Activated T-cell treated with anti-CD3 and anti-CD28 coated beads, Interleukin-2, amount 50 U/mL, for 24 hours (primary cell): ENCODE measurements at regions not wholly inside any gene's neighbourhood (a gene's known extent, or its start where the extent isn't known, plus 50 kb on each side); places are given as distances from the start of the nearest gene placed in this dataset.
A peak's percentile ranks its signal among the peaks of the same experiment; 100 is the strongest.
"Not testable (repeated sequence)": the region's sequence is repeated elsewhere in the genome, so short reads cannot be mapped to it uniquely, and the experiment has no call there.

Source experiments
- DNase-seq: peaks from one replicate; pipeline ENCODE4 v3.0.0-alpha.2; 2020
- H3K27ac Mint-ChIP-seq: 2 replicates; pipeline ENCODE4 v1.8.0; 2020; ENCODE audit warnings: mild to moderate bottlenecking, mixed read lengths
- H3K27me3 Mint-ChIP-seq: 2 replicates; pipeline ENCODE4 v1.8.0; 2020; ENCODE audit warnings: mixed read lengths
- H3K36me3 Mint-ChIP-seq: 2 replicates; pipeline ENCODE4 v1.8.0; 2020; ENCODE audit warnings: low read depth, mixed read lengths
- H3K4me1 Mint-ChIP-seq: 2 replicates; pipeline ENCODE4 v1.8.0; 2020; ENCODE audit warnings: low read depth, mixed read lengths
- H3K4me3 Mint-ChIP-seq: 2 replicates; pipeline ENCODE4 v1.8.0; 2020; ENCODE audit warnings: mild to moderate bottlenecking, moderate library complexity, mixed read lengths
- H3K9me3 Mint-ChIP-seq: 2 replicates; pipeline ENCODE4 v1.8.0; 2020; ENCODE audit warnings: mixed read lengths

DNA sequence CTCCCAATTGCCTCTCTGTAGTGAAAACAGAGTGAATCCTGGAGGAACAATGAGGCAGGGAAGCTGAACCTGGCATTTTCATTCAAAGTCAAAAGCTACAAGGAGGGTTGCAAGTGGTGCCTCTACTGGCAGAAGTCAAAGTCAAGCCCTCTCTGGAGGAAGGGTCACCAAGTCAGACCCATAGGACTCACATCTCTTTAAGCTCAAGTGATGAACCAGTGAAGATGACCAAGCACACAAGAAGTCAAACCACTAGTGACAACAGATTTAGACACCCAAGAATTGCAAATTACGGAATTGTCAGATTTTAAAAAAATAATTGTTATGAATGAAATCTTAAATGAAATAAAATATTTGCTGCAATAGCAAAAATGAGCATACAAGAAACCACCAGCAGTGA lies 81.1 kb upstream of the ATP1B1 start:
- Mint-ChIP-seq H3K4me3 (no peak overlapping the region), H3K9me3 (no peaks in the 10 kb centered on the region), H3K4me1 (no peaks in the 10 kb centered on the region), H3K27me3 (peaks cover 8% of the 10 kb centered on the region), H3K36me3 (no peaks in the 10 kb centered on the region), H3K27ac (no peak overlapping the region)
- no peak for DNase-seq

DNA sequence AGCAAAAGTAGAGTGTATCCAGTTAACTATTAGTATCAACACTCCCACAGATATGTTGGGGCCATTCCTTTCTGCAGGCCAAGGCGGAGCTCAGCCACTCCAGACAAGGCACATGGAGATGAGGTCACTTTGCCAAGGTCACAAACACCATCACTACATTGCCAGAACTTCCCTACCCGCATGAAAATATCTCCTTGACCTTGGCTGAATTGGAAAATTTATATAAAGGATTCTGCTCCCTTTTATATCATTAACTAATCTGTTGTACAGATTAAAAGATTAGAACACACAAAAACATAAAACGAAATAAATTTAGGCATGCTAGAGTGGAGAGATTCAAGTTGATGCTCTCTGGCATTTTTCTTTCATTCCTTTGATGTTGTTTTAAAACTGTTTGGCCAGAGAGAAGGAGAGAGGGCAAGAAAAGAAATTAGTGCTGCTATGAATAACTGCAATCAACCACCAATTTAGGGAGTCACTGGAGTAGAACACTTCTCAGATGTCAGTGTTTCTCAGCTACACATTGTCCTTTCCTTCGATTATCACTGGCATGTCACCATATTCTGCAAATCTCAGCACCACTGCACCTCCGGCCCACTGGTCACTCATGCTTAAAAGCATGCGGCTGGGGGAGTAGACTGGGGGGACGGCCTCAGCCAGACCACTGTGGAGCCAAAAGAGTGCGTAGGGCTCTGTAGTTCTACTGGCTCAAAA lies 78.7 kb upstream of the ATP1B1 start:
- Mint-ChIP-seq H3K9me3 (no peaks in the 10 kb centered on the region), H3K27me3 (peaks cover 7% of the 10 kb centered on the region), H3K4me3 (no peak overlapping the region), H3K27ac (no peak overlapping the region), H3K36me3 (no peaks in the 10 kb centered on the region), H3K4me1 (no peaks in the 10 kb centered on the region)
- no peak for DNase-seq

DNA sequence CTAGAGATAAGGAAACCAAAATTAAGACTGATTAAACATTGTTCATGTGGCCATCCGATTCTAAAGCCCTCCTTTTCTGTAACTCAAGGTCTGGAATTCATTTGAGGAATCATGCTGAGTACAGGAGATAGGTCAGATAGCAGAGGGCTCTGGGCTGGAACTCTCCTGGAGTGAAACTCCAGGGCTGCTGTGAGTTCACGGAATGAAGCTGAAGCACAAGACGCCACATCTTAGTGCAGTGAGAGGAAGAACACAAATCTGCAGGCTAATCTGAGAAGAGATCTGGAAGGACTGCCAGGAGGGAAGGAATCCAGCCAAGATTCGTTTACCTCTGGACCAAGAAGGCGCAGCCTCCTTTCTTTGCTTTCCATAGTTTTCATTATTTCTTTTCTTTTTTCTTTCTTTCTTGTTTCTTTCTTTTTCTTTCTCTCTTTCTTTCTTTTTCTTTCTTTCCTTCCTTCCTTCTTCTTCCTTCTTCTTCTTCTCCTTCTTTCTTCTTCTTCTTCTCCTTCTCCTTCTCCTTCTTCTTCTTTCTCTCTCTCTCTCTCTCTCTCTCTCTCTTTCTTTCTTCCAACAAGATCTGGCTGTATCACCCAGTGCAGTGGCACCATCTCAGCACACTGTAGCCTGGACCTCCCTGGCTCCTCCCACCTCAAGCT lies 74.8 kb upstream of the ATP1B1 start:
- Mint-ChIP-seq H3K9me3 (peaks cover 7% of the 10 kb centered on the region), H3K4me3 (no peak overlapping the region), H3K36me3 (no peaks in the 10 kb centered on the region), H3K4me1 (no peaks in the 10 kb centered on the region), H3K27ac (no peak overlapping the region), H3K27me3 (peaks cover 3% of the 10 kb centered on the region)
- no peak for DNase-seq

DNA sequence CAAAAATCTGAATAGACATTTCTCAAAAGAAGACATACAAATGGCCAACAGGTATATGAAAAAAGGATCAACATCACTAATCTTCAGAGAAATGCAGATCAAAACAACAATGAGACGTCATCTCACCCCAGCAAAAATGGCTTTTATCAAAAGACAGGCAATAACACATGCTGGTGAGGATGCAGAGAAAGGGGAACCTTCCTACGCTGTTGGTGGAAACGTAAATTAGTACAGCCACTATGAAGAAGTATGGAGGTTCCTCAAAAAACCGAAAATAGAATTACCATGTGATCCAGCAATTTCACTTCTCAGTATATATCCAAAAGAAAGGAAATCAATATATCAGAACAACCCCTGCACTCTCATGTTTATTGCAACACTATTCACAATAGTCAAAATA lies 65.1 kb upstream of the ATP1B1 start:
- H3K4me3 Mint-ChIP-seq, result no peak overlapping the region
- H3K27ac Mint-ChIP-seq, result no peak overlapping the region
- no peak for DNase-seq
- H3K36me3 Mint-ChIP-seq, result no peaks in the 10 kb centered on the region
- peaks cover 35% of the 10 kb centered on the region for H3K4me1 Mint-ChIP-seq
- H3K27me3 Mint-ChIP-seq, result no peaks in the 10 kb centered on the region
- H3K9me3 Mint-ChIP-seq, result peaks cover 9% of the 10 kb centered on the region

DNA sequence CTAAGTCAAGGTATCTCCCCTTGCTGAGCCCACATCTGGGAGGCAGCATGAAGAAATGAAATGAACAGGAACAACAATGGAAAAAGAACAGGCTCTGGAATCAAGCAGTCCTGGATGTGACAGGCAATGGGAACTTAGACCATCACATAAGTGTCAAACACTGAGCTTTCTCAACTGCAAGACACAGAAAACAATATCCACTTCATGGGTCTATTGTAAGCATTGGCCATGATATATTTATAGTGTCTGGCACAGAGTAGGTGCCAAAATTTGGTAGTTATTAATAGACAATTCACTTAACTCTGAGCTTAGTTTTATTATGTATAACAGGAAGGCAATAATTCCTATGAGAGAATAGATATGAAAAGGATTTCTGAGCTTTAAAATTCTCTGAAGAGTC lies 64.1 kb upstream of the ATP1B1 start:
- peaks cover 45% of the 10 kb centered on the region for H3K4me1 Mint-ChIP-seq
- H3K27ac Mint-ChIP-seq, result no peak overlapping the region
- no peak overlapping the region for H3K4me3 Mint-ChIP-seq
- no peaks in the 10 kb centered on the region for H3K27me3 Mint-ChIP-seq
- no peaks in the 10 kb centered on the region for H3K36me3 Mint-ChIP-seq
- no peaks in the 10 kb centered on the region for H3K9me3 Mint-ChIP-seq
- DNase-seq, result no peak

DNA sequence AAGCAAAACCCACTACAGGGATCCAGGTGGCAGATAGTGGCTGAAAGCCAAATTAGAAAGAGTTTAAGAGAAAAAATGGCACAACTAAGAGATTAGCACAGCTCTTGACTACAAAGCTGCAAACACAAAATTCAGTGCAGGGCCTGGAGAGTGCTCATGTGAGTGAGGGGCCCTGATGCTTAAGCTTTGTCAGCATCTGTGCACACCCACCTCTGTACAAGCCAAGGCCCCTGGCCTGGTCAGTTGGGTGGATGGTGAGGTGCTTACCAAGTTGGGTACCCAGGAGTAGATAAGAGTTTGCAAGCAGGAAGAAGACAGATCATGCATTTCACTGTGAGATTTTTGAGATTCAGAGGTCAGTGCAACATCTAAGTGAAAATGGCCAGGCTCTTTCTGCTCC lies 62.7 kb upstream of the ATP1B1 start:
- no peak for DNase-seq
- peaks cover 60% of the 10 kb centered on the region for H3K4me1 Mint-ChIP-seq
- no peaks in the 10 kb centered on the region for H3K27me3 Mint-ChIP-seq
- no peaks in the 10 kb centered on the region for H3K36me3 Mint-ChIP-seq
- no peak overlapping the region for H3K27ac Mint-ChIP-seq
- H3K9me3 Mint-ChIP-seq, result no peaks in the 10 kb centered on the region
- H3K4me3 Mint-ChIP-seq, result no peak overlapping the region

DNA sequence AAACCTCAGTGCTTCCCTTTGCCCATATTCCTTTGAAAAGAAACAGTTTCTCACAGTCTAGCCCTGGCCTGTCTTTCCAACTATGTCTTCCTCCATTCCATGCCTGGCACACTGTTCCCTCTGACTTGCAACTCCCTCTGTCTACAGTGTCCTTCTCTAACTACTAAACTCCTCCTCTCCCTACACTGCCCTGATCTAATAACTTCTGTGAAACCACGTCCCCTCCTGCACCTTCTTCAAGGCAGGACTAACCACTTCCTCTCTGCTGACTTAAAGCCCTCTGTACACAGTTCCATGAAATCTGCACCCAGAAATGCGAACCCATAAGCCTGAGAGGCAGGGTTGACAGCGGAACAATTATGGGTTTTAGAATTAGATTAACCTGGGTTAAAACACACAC lies 62.2 kb upstream of the ATP1B1 start:
- no peak for DNase-seq
- H3K36me3 Mint-ChIP-seq, result no peaks in the 10 kb centered on the region
- peak overlapping the region; percentile 10 for H3K27ac Mint-ChIP-seq
- no peaks in the 10 kb centered on the region for H3K27me3 Mint-ChIP-seq
- H3K4me3 Mint-ChIP-seq, result peak overlapping the region; percentile 1
- H3K9me3 Mint-ChIP-seq, result no peaks in the 10 kb centered on the region
- peaks cover 65% of the 10 kb centered on the region for H3K4me1 Mint-ChIP-seq

DNA sequence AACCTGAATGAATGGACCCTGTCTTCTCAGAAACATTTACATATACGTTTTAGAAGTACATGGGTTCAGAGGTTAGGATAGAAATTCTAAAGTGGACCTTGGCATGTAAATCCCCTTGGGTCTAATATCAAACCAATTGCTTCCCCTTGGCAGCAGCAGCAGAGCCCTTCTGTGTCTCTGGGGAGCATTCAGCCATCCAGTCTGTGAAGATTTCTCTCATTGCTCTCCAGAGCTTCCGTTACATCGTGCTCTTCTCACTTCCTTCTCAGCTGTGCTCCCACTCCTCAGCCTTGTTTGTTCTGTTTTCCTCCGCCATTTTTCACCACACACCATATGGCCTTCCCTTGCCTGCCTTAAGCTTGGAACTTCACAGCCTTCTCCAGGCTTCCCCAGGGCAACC lies 61.5 kb upstream of the ATP1B1 start:
- H3K27me3 Mint-ChIP-seq, result no peaks in the 10 kb centered on the region
- peaks cover 71% of the 10 kb centered on the region for H3K4me1 Mint-ChIP-seq
- no peaks in the 10 kb centered on the region for H3K9me3 Mint-ChIP-seq
- H3K4me3 Mint-ChIP-seq, result no peak overlapping the region
- peak overlapping the region; percentile 38 for H3K27ac Mint-ChIP-seq
- H3K36me3 Mint-ChIP-seq, result no peaks in the 10 kb centered on the region
- no peak for DNase-seq

DNA sequence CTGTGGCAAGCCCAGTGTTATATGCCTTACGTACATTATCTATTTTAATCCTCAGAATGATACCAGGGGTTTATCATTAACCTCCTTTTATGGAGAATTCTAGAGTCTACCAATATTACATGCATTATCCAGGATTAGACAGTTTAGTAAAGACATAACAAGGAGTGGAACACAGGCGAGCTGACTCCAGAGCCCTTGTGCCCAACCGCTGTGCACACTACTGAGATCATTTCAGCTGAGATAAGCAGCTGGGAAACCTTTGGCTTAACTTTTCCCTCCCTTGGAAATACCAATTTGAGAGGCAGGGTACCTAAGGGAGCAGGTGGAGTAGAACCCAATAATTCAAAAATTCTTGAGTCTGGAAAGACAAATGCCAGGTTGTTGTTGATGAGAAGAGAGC lies 59.8 kb upstream of the ATP1B1 start:
- H3K4me3 Mint-ChIP-seq, result no peak overlapping the region
- peaks cover 75% of the 10 kb centered on the region for H3K4me1 Mint-ChIP-seq
- H3K27ac Mint-ChIP-seq, result peak overlapping the region; percentile 47
- no peaks in the 10 kb centered on the region for H3K27me3 Mint-ChIP-seq
- H3K9me3 Mint-ChIP-seq, result no peaks in the 10 kb centered on the region
- DNase-seq, result no peak
- H3K36me3 Mint-ChIP-seq, result no peaks in the 10 kb centered on the region

DNA sequence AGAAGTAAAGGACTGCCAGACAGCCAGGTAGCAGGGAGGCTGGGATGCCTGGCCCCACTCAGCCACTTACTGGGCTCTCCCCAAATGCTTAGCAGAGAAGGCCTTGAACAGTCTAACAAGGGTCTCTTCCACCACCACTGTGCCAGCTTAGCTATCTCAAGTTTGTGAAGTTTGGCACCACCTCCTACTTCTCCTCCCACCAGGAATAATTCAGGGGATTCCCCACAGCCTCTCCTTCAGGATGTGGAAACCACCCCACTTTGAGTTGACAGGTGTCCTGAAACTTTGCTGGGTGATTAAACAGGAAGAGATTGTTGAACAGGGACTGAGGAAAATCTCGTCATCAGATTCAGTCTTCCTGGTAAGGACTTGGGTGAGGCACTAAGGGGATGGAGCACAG lies 59.4 kb upstream of the ATP1B1 start:
- Mint-ChIP-seq H3K4me3 (no peak overlapping the region), H3K4me1 (peaks cover 75% of the 10 kb centered on the region), H3K27me3 (no peaks in the 10 kb centered on the region), H3K36me3 (no peaks in the 10 kb centered on the region), H3K9me3 (no peaks in the 10 kb centered on the region), H3K27ac (peak overlapping the region; percentile 47)
- peak; percentile 36 for DNase-seq

DNA sequence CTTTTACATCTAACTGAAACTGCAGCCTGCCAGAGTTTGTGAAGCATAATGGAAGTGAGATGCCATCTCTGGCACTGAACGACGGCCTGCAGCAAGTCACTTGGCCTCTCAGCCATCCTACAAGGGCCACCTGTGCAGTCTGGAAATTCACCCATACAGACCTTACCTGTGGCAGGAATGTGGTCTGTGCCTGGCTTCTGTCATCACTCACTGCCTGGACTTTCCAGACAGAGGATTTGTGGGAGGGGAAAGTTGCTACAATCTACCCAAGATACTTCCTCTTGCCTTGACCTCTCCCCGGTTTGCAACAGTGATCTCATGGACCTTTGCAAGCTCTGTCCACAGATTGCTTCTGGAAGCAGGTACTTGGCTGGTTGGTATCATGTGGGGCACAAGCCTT lies 58.4 kb upstream of the ATP1B1 start:
- no peaks in the 10 kb centered on the region for H3K36me3 Mint-ChIP-seq
- H3K4me1 Mint-ChIP-seq, result peaks cover 76% of the 10 kb centered on the region
- no peak for DNase-seq
- H3K4me3 Mint-ChIP-seq, result no peak overlapping the region
- no peaks in the 10 kb centered on the region for H3K9me3 Mint-ChIP-seq
- peak overlapping the region; percentile 31 for H3K27ac Mint-ChIP-seq
- H3K27me3 Mint-ChIP-seq, result no peaks in the 10 kb centered on the region

DNA sequence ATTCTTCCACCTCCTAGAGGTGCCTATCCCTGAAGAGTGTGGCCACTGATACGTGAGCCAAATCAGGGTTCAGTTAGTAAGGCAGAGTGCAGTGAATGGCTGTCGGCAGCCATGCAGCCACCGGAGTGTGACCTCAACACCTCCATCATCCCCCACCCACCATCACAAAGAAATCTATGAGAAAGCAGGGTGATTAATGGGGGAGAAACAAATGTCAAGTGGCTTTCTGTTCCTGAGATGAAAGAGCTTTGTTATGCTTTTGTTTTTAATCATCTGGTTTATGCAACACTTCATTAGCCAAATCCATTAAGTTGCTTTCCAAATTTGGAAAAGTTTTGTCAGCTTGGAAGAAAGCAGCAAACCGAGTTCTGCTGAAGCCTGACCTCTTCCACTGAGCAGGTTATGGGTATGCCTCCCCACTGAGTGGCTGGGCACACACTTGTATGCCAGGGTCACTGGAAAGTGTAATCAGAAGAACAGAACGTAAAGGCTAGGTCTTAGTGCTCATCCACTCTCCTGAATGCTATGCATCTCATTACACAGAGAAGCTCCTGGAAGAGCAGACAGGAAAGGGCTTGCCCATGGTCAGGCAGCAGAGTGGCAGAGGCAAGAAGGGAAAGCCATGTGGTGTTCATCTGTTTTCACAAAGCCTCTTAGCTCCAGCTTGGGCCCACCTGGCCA lies 57.1 kb upstream of the ATP1B1 start:
- H3K4me3 Mint-ChIP-seq, result peak overlapping the region; percentile 21
- no peaks in the 10 kb centered on the region for H3K9me3 Mint-ChIP-seq
- H3K27me3 Mint-ChIP-seq, result no peaks in the 10 kb centered on the region
- H3K36me3 Mint-ChIP-seq, result no peaks in the 10 kb centered on the region
- peaks cover 64% of the 10 kb centered on the region for H3K4me1 Mint-ChIP-seq
- DNase-seq, result peak; percentile 40
- peak overlapping the region; percentile 32 for H3K27ac Mint-ChIP-seq

DNA sequence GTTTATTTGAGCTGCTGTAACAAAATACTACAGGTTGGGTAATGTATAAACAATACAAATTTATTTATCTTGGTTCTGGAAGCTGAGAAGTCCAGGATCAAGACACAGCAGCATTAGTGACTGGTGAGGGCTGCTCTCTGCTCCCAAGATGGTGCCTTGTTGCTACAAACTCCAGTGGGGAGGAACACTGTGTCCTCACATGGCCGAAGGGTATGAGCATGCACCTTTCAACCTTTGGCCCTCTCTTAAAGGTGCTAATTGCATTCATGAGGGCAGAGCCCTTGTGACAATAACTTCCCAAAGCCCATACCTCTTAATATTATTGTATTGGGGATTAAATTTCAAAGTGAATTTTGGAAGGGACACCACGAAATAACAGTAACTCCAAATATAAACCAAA lies 55.3 kb upstream of the ATP1B1 start:
- DNase-seq, result no peak
- Mint-ChIP-seq H3K9me3 (no peaks in the 10 kb centered on the region), H3K27ac (no peak overlapping the region), H3K4me3 (no peak overlapping the region), H3K36me3 (no peaks in the 10 kb centered on the region), H3K27me3 (peaks cover 2% of the 10 kb centered on the region), H3K4me1 (peaks cover 46% of the 10 kb centered on the region)

DNA sequence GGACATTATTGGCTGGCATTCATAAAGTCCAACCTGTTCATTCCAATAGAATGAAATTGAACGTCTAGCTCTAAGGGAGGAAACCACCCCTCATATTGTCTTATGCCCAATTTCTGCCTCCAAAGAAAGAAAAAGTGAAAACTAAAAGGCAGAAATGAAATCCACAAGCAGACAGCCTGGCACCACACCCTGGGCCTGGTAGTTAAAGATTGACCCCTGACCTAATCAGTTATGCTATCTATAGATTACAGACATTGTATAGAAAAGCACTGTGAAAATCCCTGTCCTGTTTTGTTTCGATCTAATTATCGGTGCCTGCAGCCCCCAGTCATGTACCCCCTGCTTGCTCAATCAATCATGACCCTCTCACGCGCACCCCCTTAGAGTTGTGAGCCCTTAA lies 54.3 kb upstream of the ATP1B1 start:
- not testable (repeated sequence) for H3K27me3 Mint-ChIP-seq, H3K9me3 Mint-ChIP-seq, H3K4me3 Mint-ChIP-seq, H3K36me3 Mint-ChIP-seq, H3K27ac Mint-ChIP-seq, DNase-seq
- H3K4me1 Mint-ChIP-seq, result peaks cover 36% of the 10 kb centered on the region

DNA sequence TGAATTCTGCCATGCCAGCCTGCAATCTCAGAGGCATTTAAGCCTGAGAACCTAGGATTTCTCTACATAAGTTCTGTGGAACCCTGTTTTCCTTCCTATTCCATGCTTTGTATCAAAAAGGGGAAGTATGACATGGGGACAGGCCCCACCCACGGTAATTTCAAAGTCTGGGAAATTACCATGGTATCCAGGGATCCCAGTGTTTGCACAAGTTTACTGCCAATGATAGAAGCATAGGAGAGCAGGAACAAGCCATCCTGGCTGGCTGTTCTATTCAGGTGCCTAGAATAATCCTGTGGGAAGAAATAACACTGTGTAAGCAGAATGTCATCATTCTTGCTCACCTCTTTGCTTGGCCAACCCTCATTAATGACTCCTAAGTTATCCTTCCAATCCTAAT lies 53.8 kb upstream of the ATP1B1 start:
- H3K4me1 Mint-ChIP-seq, result peaks cover 30% of the 10 kb centered on the region
- H3K9me3 Mint-ChIP-seq, result no peaks in the 10 kb centered on the region
- peaks cover 2% of the 10 kb centered on the region for H3K27me3 Mint-ChIP-seq
- H3K4me3 Mint-ChIP-seq, result no peak overlapping the region
- no peak for DNase-seq
- no peaks in the 10 kb centered on the region for H3K36me3 Mint-ChIP-seq
- no peak overlapping the region for H3K27ac Mint-ChIP-seq
